Superior temporal gyrus (tissue), 1 donor: ENCODE measurements at regions not wholly inside any gene's neighbourhood (a gene's known extent, or its start where the extent isn't known, plus 50 kb on each side); places are given as distances from the start of the nearest gene placed in this dataset.

Experiments
- DNase-seq: peaks from one replicate; pipeline ENCODE4 v3.0.0-alpha.2; 2016; ENCODE audit errors: extremely low spot score

DNA sequence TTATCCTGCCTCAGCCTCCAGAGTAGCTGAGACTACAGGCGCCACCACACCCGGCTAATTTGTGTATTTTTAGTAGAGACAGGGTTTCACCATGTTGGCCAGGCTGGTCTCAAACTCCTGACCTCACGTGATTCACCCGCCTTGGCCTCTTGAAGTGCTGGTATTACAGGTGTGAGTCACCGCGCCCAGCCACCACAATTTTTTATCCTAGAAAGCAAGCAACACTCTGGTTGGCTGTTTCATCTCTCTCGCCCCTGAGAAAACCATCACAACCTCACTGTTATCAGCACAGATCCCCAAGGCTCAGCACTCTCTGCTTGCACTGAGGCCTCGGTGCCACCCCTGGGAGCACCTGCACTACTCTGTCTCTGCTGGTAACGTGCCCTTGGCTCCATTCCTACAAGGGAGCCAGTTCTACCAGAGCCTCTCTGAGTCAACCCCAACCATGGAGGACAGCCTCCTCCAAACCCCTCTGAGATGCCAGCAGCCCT lies 134.8 kb upstream of the AGAP1 start:
- DNase-seq: no peak

GRCh38 chr2:235360446-235360845 lies 133.4 kb upstream of the AGAP1 start:
- DNase-seq: no peak

DNA sequence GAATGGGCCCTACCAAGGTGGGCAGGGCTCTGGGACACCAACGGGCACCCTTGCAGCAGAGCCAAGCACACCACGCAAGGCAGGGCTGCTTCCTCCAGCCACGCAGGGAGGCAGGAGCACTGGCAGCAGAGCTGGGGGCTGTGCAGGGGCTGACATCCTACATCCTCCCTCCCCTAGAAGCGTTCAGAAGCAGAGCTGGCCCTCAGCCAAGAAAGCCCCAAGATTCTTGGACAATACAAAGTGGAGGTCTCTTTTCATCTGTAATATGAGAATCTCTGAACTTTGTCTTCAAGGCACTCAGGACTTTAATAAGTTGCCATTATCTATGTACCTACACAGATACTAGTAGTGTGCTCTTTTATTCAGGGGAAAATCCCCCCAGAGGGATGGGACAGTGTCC lies 128.1 kb upstream of the AGAP1 start:
- no peak for DNase-seq

GRCh38 chr2:235366390-235366789 lies 127.5 kb upstream of the AGAP1 start:
- no peak for DNase-seq

- no peak for DNase-seq
Measured at GRCh38 chr2:235366807-235367206, 127.0 kb upstream of the AGAP1 start.

DNA sequence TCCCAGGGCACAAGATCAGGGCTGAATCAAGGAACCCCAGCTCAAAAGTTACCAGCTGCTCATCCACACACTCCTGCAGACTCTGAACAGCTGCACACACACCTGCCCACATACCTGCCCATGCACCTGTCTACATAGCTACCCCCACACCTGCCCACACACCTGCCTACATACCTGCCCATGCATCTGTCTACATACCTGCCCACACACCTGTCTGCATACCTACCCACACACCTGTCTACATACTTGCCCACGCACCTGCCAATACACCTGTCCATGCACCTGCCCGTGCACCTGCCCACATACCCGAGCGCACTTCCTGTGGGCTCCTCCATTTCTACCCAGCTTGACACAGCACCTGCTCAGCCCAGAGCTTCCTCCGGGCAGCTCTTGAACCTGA lies 122.8 kb upstream of the AGAP1 start:
- no peak for DNase-seq

GRCh38 chr2:235373171-235373570 lies 120.7 kb upstream of the AGAP1 start:
- no peak for DNase-seq

DNA sequence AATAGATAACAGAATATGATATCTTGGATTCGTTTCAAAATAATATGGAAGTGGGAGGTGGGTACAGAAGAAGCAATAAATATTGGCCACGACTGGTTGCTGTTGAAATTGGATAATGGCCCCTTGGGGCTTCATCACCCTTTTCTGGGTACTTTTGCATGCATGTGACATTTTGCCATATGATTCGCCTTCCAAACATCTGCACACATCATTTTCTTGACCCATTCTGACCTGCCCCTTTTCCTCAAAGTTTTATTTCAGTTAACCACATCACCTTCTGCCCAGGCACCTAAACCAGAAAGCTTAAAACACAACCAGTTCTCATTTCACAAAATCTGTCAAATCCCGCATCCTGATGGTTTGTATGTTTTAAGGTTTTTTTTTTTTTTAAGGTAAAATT lies 116.7 kb upstream of the AGAP1 start:
- no peak for DNase-seq

DNA sequence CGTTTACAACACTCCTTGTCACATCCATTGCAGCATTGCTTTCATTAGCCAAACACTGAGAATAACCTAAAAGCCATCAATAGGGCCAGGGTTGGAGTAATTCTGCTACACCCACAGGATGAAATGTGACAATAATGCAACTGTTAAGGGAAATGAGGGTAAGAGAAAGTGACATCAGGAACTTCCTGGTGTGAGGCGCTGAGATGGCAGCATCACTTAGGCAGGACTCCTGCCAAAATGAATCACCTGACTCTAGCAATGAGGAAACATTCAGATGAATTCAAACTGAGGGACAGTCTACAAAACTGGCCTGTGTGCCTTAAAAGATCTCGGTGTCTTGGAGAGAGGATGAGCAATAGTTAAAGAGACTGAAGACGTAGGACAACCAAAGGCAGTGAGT lies 115.6 kb upstream of the AGAP1 start:
- DNase-seq: no peak

GRCh38 chr2:235378944-235379343 lies 114.9 kb upstream of the AGAP1 start:
- DNase-seq: no peak

GRCh38 chr2:235381261-235381912 lies 112.5 kb upstream of the AGAP1 start:
- DNase-seq: no peak

DNA sequence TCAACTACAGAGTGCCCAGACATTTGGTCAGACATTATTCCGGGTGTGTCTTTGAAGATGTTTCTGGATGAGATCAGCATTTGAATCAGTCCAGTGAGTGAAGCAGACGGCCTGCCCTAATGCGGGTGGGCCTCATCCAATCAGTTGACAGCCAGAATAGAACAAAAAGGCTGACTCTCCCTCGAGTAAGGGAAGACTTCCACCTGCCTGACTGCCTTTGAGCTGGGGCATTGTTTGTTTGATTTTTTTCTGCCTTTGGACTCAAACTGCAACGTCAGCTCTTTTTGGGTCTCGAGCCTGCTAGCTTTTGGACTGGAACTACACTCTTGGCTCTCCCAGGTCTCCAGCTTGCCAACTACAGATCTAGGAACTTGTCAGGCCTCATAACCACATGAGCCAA lies 111.7 kb upstream of the AGAP1 start:
- no peak for DNase-seq

DNA sequence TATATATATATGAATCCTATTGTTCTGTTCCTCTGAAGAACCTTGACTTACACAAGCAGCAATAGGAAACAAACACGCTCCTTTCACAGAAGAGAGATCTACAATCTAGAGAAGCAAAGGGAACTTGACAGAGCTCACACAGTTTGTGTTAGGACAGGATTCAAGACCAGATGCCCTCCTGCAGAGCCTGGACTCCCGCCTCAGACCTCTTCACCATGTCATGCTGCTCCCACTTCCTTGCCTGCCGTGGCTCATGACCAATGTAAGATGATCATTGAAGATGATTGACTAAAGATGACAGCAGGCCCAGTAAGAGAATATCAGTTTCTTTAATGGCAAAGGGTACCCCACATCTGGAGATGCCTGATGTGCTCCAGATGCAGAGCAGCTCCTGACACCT lies 111.2 kb upstream of the AGAP1 start:
- DNase-seq: no peak

DNA sequence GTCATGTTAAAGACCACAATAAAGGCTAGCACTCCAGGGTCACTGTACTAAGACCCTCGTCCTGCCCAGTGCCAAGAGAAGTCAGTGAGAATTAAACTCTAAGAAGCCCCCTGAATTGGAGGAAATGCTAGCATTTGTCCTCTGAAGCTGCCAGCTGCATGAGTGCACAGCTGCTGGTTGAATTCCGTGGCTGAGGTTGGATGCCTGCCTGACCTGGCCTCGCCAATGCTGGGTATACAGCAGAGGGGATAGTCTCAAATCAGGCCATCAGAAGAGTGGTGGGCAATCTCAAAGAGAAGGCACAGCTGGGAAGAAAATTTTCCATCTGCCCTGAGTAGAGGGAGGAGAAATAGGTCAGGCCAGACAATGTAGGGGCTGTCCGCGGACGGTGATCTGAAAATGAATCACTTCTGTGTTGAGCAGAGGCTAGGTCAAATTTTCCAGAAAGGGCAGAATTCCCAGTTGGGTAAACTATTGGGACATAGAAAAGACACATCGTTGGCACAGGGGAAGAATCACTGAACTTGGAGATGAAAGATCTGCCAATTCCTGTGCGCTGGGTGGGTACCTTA lies 110.5 kb upstream of the AGAP1 start:
- DNase-seq: no peak

DNA sequence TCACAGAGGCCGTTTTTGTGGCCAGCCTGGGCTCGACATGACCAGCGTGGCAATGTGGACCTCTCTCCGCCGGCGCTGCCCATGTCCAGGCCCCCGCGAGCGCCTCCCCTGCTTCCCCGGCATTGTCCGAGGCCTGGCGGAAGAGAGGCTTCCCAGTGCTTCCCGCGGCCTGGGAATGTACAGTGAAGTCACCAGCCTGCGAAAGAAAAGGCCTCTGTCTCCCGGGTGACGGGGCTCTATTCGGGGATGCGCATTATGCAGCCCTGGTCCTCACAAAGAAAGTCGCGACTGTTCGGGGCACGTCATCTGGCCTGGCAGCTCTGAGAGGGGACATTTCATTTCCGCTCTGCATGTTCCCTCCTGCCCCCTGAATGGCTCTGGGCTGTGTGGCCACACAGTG lies 109.2 kb upstream of the AGAP1 start:
- peak; percentile 86 for DNase-seq

GRCh38 chr2:235389626-235390025 lies 104.2 kb upstream of the AGAP1 start:
- no peak for DNase-seq

GRCh38 chr2:235390108-235390815 lies 103.6 kb upstream of the AGAP1 start:
- no peak for DNase-seq

DNA sequence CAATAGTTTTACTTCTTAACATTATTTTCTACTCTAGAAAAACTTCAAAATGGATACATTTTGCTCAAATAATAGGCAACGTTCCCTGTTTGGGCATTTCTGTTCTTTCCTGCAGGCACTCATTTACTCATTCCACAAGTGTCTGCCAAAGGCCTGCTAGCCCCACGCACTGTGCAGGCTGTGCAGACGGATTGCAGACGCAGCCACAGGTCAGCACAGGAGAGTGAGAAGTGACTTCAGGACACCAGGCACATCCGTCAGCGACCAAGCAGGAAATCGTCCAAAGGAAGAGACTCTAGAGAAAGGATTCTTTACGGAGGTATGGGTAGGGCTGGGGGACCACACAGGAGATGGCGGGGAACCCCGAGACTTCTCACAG lies 103.0 kb upstream of the AGAP1 start:
- DNase-seq: no peak

DNA sequence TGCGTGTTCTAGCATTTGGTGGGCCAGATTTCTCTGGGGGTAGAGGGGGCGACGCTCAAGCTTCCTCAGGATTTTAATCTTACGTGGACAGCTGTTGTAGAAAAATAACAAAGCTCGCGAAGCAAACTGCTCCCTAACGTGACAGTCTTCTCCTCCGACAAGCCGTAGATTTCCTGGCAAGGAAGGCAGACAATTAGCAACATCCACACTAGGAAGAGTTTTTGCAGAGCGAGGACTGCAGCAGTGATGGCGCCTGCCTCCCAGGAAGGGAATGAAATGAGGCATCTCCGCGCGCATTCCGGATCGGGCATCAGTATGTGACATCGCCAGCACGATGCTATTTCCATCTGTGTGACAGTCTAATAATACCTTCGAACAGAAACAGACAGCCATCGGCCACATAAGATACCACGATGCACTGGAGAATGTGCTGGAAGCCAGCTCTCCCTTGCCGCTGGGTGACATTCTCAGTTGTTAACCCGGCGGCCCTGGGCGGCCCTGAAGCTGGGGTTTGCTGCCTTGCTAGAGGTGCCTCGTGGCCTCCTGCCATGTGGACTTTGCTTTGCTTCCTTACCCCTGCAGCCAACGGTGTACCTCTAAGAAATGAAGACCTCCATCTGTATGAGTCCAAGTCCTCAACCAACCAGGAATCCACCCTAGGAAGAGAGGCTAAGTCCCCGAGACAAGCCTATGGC lies 101.8 kb upstream of the AGAP1 start:
- DNase-seq: no peak

DNA sequence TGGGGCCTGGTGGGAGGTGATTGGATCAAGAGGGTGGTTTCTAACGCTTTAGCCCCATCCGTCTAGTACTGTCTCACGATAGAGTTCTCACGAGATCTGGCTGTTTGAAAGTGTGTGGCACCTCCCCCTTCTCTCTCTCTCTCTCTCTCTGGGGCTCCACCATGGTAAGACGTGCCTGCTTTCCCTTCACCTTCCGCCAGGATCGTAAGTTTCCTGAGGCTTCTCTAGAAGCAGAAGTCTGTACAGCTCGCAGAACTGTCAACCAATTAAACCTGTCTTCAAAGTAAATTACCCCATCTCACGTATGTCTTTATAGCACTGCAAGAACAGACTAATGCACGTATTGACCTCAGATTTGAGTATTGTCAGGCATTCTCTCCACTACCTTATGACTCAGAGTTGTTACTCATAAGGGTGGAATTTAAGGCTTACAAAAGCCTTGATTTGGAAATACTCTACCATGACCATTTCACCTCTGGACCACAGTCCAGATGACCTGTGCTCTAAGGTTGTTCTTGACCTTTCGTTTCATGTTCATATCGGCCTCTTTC lies 99.5 kb upstream of the AGAP1 start:
- no peak for DNase-seq

DNA sequence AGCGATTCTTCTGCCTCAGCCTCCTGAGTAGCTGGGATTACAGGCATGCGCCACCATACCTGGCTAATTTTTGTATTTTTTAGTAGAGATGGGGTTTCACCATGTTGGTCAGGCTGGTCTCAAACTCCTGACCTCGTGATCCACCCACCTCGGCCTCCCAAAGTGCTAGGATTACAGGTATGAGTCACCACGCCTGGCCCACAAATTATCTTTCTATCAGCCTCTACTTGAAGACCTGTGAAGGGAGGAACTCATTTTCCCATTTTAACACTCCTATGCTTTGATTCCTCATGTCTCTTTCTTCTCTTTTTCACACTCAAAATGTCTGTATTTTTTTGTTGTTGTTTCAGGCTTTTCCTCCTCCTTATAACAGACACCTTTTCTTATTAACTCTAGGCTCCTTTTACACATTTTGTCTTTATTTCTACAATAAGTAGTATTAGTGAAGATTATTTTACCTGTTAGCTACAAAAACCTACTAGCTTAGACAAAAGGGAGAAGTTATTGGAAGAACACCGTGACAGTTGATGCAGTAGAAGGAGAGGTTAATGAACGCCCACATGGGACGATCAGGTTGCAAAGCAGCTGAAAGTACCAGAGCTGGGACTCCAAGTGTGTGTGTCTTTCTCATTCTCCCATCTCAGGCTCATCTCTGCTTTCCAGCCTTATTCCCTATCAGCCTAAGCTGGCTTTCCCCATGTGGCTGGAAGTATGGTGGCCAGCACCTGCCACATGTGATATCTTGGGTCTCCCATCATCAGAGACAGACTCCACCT lies 97.6 kb upstream of the AGAP1 start:
- DNase-seq: no peak

DNA sequence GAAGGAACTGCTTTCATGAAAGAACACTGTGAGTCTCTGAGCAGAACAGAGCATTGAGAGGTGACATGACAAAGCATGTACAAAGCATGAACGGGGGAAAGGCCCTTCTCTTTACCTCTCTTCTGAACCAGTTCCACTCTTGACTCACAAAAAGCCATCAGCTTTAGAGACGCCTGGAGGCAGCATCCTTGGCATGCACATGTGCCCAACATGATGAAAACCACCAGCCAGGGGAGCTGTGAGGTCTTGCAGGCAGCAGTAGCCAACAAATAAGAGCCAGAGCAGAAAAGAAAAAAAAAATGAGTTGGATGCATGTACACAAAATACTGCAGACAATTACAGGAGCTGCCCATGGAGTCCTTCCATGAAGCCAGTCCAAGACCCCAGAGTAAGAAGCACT lies 95.5 kb upstream of the AGAP1 start:
- DNase-seq: no peak
